ENCODE measurements at regions not wholly inside any gene's neighbourhood (a gene's known extent, or its start where the extent isn't known, plus 50 kb on each side); places are given as distances from the start of the nearest gene placed in this dataset.

DNA sequence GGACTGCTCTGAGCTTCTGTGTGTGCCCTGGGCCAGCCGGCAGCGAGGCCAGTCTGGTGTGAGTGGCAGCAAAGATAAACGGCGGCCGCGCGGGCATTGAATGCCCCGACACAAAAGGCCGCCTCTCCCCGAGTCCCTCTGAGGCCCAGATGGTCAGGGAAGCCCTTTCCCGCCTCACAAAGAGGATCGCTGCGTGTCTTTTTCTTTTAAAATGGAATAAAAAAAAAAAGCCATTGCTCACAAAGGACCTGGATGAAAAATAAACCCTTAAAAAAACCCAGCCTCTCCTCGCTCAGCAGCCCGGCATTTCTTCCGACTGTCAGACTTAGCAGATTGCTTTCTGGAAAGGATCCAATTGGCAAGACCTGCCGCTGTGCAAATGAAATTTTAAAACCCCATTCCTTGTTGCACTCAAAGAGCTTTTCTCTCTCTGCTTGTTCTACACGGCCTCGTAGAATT, 578.7 kb downstream of the BCOR start:
- DNase-seq, result peak; percentile 69

DNA sequence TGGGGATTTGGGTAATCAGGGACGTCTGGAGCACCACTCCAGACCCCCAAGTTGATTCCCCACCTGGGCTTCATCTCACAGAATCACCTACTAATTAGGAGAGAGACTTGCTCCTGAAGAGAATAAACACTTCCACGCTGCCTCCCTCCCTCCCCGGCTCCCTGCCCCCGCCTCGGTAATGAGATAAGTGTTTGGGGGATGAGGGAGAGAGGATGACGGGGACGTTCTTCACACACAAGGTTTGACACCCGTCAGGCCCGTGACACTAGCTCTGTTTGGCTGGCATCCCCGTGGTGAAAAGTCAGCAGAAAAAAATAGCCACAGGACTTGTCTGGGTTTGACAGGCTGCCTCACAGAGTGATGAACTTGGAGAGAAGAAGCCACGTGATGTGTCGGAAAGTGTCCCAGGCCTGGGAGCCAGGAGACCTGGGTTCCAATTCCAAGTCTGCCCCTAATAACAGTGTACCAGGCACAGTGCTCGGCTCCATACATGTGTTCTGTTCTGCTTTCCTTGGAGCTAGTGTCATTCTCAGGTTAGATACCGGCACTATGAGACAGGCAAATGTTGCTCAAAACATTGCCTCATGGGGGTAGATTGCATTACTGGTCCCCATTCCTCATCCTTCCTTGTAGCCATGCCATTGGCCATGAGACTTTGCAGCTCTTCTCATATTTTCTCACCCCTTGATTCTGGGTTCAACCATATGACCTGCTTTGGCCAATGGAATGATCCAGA, 578.0 kb downstream of the BCOR start:
- peak; percentile 69 for DNase-seq

- no peak for DNase-seq
Observed at GRCh38 chrX:39525758-39526157, 572.0 kb downstream of the BCOR start.

DNA sequence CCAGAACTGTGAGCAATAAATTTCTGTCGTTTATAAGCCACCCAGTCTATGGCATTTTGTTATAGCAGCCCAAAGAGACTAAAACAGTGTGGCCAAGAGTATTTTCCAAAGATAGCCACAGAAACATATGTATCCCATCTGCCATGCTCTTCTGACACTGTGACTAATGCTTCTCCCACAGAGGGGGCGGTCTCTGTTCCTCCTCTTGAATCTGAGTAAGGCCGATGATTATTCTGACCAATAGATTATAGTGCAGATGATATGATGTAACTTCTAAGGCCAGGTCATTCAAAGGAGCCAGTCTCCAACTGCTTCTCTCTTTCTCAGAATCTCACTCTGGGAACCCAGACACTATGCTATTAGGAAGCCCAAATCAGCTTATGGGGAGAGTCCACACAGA, 570.7 kb downstream of the BCOR start:
- no peak for DNase-seq

DNA sequence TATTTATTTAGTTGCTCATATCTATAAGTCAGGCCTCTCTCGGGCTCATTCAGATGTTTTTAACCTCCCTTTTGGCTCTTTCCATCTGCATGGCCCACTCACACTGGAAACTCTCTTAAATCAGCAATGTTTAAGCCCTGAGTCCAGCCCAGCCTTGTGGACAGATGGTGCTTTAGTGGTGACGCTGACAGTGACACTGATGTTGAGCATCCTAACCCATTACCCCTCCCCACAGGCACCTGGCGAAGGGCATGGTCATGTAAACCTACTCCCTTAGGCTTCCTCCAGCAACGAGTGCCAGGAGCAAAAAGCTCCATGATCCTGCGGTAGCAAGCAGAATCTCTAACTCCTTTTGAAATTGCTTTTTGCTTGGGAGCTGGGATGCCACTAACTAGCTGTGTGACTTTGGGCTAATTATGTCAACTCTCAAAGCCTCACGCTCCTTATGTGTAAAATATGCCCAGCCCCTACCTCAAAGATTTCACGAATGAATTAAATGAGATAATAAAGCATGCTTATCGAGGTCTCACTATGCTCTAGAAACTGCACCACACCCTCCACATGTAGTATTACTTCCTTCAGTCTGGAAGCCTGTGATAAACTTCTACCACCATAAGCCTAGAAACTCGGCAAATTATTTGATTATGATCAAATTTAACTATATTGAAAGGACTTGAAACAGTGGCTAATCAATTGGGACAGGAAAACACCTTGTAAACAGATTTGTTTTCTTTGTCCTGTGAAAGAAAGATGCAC, 569.4 kb downstream of the BCOR start:
- DNase-seq, result no peak

- no peak for DNase-seq
Observed at GRCh38 chrX:39532761-39533160, 565.0 kb downstream of the BCOR start.

DNA sequence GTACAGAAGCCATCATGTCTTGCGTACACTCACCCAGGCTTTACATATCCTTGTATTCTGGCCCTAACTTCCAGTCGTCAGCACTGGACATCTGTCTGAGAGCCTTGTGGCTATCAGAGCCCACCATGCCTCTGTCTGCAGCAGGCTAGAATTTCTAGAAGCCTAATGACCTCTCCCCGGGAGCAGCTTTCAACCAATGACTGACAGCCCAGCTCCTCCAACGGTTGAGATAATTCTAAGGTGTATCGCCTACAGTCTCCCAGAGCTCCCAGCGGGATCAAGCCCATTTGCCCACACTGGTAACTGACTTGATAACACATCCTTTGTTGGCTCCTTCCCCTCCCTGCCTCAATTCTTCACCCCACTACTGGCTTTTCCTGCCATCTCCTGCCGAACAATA, 562.8 kb downstream of the BCOR start:
- DNase-seq, result peak; percentile 11

GRCh38 chrX:39536211-39536610, 561.5 kb downstream of the BCOR start:
- DNase-seq, result no peak

DNA sequence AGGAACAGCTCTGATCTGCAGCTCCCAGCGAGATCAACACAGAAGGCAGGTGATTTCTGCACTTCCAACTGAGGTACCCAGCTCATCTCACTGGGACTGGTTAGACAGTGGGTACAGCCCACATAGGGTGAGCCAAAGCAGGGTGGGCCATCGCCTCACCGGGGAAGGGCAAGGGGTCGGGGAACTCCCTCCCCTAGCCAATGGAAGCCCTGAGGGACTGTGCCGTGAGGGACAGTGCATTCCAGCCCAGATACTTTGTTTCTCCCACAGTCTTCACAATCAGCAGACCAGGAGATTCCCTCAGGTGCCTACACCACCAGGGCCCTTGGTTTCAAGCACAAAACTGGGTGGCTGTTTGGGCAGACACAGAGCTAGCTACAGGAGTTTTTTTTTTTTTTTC, 555.9 kb downstream of the BCOR start:
- no peak for DNase-seq

DNA sequence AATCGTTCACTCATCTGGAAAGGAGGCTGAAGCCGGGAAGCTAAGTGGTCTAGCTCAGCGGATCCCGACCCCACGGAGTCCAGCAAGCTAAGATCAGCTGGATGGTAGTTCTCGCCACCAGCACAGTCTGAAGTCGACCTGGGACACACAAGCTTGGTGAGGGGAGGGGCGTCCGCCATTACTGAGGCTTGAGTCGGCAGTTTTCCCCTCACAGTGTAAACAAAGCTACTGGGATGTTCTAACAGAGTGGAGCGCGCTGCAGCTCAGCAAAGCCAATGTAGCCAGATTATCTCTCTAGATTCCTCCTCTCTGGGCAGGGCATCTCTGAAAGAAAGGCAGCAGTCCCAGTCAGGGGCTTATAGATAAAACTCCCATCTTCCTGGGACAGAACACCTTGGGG, 555.4 kb downstream of the BCOR start:
- no peak for DNase-seq

GRCh38 chrX:39550795-39551361, 546.9 kb downstream of the BCOR start:
- no peak for DNase-seq

DNA sequence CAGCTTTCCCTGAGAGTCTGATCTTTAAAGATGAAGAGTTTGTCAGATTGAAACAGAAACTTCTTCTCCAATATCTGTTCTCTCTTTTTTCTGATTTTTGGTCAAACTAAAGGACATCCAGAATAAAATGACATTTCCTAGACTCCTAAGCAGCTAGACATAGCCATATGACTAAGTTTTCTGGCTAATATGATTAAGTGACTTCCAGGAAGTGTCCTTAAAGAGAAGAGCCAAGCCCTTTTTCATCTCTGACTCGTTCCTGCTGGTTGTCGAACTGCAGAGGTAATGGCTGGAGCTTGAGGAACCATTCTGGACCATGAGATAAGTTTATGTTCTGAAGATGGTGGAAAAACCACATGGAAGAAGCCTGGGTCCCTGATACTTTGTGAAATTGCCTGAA, 546.0 kb downstream of the BCOR start:
- DNase-seq, result no peak

- no peak for DNase-seq
Observed at GRCh38 chrX:39555431-39555830, 542.3 kb downstream of the BCOR start.

- DNase-seq, result no peak
Observed at GRCh38 chrX:39556056-39556455, 541.7 kb downstream of the BCOR start.

GRCh38 chrX:39559229-39559628, 538.5 kb downstream of the BCOR start:
- DNase-seq, result no peak

DNA sequence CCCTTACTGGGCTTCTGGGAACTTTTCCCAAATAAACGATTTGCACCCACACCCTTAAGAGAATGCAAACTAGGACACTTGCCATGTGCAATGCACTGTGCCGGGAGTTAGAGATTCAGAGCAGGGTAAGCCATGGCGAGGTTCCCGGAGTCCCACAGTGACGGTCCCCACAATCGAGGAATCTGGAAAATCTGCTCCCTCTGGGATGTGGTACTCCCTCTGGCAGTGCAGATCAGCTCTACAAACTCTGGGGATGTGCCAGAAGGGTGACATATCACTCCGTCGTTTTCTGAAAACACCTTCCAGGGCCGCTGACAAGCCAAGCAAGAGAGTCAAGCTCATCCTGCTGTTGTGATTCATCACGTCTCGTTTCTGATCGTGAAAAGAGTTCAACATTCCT, 537.5 kb downstream of the BCOR start:
- no peak for DNase-seq

DNA sequence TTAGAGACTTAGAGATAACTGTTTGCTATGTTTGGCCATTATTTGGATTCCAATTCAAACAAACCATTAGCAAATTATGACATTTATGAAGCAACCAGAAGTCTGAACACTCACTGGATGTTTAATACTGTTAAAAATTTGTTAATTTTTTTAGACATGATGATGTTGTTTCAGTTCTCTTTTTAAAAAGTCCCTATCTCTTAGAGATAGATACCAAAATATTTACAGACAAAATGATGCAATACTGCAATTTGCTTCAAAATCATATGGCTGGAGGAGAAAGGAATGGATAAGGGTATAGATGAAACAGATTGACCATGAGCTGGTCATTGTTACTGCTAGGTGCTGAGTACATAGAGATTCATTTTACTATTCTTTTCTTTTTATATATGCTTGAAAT, 534.6 kb downstream of the BCOR start:
- no peak for DNase-seq

GRCh38 chrX:39564751-39565150, 533.0 kb downstream of the BCOR start:
- DNase-seq, result no peak

DNA sequence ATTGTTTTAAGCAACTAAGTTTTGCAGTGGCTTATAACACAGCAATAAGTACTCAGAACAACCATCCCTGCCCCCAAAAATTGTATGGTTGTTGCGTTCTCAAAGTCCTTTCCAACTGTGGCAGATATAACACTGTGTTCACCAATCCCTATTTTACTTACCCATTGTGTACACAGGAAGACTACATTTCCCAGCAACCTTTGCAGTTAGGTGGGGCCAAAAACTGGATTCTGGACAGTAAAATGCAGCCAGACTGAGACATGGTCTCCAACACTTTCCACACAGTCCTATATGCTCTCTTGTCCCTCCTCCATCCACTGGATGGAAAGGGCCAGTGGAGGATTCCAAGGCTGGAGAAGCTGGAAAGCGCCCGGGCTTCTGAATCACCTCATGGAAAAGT, 523.6 kb downstream of the BCOR start:
- no peak for DNase-seq

DNA sequence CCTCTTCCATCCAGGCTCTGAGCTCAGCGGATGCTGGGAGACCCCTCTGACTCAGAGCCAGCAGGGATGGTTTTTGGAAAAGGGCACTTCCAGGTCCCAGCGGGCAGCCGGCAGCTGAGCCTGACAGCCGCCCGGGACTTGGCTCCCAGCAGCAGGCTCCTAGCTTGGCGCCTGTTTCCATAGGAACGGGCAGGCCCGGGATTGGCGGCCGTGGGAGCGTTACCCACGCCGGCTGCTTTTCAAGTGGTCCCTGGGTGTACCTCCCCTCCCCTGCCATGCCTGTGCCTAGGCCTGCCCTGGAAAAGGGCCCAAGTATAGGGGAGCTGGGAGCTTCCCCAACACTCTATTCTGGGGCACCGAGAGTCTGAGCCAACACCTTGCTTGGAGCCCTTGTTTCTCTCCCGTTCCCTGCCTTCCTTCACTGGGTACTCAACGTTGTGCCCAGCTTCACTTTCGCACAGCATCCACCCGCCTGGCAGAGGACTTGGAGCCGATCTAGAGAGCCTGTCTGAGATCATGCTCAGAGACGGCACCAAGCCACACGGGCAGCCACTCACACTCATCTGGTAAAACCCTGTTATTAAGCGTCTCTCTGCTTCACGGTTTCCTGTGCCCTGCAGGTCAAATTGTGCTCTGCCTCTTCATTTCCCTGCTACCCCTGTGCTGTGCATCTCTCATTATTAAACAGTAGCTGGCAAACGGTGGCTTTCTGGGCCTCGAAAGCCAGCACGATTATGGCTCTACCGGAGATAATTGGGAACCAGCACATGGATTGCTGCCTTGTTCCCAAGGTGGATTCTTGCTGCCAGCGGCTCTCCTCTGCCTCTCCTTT, 521.5 kb downstream of the BCOR start:
- DNase-seq, result peak; percentile 85

- peak; percentile 55 for DNase-seq
Observed at GRCh38 chrX:39577206-39577984, 520.4 kb downstream of the BCOR start.
